SIG-M5 (cell line): ENCODE measurements at regions not wholly inside any gene's neighbourhood (a gene's known extent, or its start where the extent isn't known, plus 50 kb on each side); places are given as distances from the start of the nearest gene placed in this dataset.

Source experiments
- DNase-seq: peaks from one replicate; lab custom pipeline; 2025; lab: John Stamatoyannopoulos, UW

DNA sequence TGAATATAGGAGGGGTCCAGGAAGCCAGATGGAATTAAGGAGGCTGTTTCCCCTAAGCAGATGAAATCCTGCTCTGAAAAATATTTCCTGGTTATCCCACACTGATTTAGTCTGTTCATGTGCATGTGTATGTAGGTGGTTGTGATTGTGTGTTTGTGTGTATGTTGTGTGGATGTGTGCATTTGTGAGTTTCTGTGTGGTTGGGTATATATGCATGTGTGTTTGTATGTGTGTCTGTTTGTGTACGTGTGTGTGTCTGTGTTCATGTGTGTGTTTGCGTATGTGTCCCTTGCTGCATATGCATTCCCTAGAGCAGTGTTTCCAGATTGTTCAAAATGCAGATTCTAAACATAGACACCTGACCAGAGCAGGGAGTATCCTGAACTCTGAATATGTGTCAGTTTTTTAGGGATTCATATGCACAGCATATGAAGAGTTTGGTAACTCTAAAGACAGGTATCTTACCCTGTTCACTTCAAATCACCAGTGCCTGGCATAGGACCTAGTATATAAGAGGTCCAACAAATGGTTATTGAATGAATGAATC, 239.8 kb downstream of the MAFB start:
- DNase-seq, result no peak

DNA sequence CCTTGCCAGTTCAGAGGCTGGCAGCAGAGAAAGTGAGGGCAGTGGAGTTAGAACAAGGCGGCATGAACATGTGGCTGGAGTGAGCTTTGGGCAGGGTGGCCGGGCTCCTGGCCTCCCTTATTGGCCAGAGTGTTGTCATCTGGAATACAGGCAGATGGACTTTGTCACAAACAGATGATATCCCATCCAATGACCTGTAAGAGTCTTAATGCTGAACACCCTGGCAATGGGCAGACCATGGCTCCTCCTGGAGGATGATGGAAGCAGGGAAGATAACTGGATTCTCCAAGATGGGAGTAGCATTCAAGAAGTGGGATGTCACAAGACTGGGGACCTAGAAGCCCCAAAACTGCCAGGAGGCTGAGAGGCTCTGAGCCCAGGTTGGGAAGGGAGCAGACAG, 242.1 kb downstream of the MAFB start:
- DNase-seq, result no peak

DNA sequence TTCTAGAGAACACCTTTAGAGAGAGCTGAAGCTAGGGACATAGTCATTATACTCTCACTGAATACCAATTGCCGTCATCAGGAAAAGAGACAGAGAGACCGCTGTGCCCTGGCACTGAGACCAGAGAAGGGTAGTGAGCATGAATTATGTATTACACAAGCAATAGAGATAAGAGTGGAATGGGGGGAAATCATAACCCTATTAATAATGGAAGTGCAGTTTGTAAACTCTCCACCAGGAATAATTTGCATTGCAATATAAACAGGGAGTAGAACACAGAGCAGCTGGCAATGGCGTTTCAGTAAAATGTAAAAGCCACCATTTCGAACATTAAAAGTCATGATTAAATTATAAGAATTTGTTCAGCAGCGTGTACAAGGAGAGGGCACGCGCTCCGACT, 244.5 kb downstream of the MAFB start:
- DNase-seq, result no peak

DNA sequence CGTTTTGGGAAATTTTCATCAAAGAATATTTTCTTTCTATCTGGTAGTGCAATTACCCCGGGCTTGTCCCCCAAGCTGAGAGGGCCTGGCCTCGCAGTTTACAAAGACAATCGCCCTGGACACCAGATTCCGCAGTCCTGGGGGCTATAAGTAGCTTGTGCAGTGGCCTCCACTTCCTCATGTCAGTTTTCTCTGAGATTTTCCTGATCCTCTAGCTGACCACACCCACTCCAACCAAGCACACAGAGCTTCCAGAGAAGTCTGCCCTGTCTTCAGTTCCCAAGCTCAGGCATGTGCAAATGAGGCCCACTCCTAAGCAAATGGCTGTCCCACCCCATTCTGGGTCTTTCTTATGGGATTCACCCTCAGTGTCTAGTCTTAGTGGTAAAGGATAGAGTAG, 245.3 kb downstream of the MAFB start:
- no peak for DNase-seq

DNA sequence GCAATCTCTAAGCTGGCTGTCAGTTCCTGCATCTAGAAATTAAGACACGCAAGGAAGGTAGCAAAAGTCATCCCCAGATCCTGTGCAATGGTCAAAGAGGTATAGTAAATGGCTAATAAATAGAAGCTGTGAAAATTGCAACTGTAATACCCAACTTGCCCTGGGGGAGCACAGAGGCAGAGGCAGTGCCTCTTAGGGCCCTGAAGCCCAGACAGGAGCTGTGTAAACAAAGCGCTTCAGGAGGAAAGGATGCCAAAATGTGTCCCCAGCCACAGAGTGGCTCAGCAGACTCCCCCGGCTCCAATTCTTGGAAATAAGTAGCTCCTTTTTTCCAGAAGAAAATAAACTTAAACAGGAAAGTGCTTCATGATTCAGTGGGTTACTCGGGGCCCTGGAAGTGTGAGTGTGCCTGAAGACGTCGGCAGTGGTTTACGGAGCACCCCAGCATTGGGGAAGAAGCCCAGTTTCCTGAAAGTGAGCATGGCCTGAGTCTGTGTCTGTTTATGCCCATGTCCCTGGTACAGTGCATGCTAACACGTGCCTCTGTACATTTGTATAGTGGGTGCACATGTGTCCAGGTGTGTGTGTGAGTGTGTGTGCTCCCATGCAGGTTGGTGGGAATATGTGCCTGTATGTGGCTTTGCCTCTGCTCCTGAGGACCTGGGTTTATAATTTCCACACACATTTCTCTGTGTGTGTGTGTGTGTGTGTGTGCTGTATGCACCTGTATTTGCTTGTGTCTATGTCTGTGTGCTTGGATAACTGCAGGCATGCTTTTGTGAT, 246.7 kb downstream of the MAFB start:
- DNase-seq, result no peak

DNA sequence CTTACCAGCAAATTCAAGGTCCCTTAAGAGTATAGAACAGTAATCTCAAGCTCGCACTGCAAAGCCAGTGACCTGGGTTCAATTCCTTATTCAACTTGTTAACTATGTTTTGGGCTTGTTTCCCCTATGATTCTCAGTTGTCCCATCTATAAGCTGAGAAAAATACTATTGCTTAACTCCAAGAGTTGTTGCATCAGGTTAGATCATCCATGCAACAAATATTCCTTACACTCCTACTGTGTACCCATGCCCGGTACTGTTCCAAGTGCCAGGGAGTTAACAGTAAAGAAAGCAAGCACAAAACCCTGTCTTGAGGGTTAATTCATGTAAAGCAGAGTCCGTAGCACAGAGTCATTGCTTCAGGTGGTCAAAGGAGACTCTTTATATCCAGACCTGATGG, 247.3 kb downstream of the MAFB start:
- no peak for DNase-seq

DNA sequence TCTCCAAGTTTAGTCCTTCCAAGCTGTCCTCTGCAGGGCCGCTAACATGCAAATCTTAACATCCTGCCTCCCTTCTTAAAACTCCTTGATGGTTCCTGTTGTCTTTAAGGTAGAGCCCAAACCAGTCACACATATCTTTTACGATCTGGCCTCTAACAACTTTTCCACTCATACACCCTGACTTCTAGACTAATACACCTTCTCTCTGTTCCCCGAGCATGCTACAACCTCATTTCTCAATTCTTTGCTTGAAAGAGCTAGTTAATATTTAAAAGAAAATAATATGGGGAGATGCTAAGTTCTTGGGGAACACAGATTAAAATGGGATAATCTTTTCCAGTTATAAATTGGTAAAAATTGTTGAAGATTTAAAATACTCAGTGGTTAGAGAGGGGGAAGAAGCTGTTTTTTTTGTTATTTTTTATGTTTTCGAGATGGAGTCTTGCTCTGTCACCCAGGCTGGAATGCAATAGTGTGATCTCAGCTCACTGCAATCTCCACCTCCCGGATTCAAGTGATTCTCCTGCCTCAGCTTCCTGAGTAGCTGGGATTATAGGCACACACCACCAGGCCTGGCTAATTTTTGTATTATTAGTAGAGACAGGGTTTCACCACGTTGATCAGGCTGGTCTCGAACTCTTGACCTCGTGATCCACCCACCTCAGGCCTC, 250.7 kb downstream of the MAFB start:
- no peak for DNase-seq

DNA sequence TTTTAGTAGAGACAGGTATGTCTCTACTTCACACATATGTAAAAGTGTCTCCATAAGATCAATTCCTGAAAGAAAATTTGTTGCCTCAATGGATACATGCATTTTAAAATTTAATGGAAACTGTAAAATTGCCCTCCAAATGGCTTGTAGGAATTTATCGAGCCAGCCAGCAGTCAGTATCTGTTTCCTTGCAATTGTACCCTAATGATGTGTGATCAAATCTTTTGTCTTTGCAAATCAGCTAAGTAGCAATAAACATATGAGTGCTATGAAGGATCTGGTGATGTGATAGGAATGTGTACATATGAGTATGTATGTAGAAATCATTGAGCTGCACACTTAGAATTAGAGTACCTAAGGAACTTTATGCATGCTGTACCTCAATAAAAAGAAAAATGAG, 253.0 kb downstream of the MAFB start:
- no peak for DNase-seq

DNA sequence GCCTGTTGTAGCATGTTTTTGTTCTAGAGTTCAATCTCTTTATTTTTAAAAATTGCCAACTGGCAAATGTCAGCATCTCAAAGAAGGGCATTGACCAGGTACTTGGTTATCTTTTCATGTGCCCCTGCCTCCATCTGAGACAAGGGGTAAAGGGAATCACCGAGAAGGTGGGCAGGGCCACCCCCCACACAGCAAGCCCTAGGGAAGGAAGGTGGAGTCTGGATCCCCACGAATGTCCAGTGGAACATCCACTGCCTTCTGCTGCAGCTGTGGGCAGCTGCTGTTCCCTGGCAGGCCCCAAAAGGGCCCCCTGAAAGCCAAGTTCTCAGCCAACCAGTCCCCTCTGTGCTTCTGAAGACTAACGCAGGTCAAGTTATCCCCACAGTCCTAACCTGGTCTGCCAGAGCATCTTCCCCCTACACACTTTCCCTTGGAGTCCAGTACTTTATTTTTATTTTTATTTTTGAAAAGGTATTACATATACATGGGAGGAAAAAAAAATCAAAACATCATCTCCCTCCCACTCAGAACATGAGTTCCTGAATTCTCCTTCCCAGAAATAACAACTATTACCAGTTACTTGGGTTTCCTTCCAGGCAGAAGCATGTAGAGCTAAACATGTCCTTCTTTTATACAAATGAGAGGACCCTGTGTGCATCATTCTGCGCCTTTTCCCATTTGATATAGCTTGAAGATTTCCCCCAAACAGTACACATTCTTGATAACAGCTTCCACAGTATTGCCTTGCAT, 253.7 kb downstream of the MAFB start:
- DNase-seq, result no peak

DNA sequence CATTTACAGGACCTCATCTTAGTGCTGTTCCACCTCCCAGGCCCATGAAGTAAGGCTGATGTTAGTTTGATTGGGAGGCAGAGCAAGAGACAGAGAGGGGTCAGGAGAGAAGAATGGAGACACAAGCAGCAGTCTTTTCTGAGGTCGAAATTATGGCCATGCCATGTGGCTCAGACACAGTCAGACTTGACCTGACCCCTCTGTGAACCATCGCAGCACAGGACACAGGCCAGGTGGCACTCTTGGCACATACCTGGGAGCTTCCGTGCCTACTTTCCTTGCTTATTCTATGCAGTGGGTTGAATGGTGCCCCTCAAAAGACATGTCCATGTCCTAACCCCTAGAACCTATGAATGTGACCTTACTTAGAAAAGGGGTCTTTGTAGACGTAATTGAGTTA, 254.9 kb downstream of the MAFB start:
- DNase-seq, result no peak

DNA sequence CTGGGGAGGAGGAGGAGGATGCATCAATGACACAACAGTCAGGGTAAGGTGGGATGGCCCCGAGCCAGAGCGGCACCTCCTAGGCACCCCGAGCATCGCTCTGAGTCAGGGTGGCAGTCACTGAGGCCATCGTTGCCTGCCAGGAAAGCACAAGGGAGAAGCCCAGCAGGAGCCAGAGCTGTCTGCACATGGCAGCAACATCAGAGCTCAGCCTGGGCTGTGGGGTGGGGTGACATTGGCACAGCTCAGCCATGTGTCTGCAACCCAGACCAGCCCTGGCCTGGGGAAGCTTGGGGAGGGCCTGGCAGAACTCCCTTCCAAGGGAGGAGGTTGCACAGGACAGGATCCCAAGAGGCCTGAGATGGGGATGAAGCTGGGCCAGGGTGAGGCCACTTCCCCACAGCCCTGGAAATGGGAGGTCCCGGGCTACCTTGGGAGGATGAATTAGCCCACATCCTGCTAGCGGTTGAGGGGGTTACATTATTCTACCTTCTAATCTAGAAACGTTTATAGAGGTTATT, 255.6 kb downstream of the MAFB start:
- DNase-seq, result no peak

DNA sequence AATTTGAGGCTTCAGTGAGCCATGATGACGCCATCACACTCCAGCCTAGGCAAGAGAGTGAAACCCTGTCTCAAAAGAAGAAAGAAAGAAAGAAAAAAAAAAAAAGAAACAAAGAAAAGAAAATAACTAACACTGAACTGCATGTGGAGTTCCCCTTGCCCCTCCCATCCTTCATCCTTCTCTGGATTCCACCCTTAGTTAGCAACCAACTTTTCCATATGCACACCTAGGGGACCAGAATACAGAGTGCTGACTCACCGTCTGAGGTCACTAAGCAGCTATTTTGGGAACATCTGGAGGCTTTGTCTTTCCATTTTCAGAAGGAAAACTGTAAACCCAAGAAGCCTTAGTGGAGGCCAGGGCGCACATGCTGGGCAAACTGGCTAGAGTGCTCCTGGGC, 257.4 kb downstream of the MAFB start:
- DNase-seq, result no peak

DNA sequence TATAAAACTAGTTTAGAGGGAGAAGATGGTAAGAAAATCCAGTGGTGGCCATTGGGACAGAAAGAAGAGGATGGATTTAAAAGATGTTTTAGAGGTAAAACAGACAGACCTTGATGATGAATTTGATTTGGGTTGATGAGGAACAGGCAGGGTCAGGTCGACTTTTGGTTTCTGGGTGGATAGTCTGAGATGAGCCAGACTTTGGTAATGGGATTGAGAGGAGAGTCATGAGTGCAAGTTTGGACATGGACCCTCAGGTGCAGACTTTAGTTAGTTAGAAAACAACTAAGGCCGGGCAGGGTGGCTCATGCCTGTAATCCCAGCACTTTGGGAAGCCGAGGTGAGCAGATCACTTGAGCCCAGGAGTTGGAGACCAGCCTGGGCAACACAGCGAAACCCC, 257.9 kb downstream of the MAFB start:
- DNase-seq, result no peak

DNA sequence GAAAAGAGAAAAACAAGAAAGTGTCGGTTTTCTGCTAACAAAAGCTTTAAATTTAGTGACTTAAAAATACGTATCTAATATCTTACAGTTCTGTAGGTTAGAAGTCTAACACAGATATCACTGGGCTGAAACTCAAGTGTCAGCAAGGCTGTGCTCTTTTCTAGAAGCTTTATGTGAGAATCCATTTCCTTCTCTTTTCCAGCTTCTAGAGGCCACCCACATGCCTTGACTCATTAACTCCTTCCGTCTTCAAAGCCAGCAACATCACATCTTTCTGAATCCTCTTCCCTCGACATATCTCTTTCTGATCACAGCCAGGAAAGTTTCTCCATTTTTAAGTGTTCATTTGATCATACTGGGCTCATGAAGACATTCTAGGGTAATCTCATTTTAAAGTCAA, 262.0 kb downstream of the MAFB start:
- no peak for DNase-seq

DNA sequence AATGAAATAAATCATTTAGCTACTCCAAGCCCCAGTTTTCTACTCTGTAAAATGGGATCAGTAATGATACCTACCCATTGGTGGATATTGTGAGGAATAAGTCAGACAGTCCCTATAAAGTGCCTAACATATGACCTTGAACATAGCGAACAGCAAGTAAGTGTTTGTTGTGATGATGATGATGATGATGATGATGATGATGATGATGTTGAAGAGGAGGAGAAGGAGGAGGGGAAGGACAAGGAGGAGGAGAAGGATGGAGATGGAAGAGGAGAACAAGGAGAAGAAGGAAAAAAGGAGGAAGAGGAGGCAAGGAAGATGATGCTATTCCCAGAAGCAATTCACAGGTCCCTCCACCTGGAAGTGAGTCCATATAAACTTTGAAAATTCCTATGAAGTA, 264.3 kb downstream of the MAFB start:
- no peak for DNase-seq

DNA sequence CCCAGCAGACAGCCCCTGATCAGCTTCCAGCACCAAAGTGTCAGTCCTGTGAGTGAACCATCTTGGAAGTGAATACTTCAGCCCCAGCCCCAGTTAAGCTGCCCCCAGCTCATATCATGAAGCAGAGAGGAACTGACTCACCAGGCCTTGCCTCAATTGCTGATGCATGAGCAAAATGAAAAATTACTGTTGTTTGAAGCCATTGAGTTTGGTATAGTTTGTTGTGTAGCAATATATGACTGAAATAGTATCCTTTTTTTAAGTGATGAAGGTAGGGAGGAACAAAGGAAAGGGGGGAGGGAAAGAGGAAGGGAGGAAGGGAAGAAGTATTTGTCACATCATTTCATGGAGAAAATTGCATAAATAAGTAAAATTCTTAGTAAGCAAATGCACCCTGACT, 266.4 kb downstream of the MAFB start:
- no peak for DNase-seq

DNA sequence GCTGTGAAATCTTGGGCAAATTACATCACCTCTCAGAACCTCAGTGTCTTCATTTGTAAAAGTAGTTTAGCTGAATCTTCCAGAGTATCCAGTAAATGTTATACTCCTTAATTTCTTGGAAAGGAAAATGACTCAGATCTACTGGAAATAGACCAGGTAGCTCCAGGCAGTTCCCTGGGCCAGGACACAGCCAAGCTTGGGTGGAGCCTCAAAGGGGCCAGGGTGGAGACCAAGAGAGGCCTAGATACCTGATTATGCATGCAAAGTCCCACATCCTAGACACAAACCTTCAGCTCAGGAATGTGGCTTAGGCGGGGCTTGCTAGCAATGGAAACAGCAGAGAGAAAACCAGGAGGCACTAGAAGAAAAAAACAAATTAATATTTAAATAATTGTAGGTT, 272.8 kb downstream of the MAFB start:
- DNase-seq, result no peak

DNA sequence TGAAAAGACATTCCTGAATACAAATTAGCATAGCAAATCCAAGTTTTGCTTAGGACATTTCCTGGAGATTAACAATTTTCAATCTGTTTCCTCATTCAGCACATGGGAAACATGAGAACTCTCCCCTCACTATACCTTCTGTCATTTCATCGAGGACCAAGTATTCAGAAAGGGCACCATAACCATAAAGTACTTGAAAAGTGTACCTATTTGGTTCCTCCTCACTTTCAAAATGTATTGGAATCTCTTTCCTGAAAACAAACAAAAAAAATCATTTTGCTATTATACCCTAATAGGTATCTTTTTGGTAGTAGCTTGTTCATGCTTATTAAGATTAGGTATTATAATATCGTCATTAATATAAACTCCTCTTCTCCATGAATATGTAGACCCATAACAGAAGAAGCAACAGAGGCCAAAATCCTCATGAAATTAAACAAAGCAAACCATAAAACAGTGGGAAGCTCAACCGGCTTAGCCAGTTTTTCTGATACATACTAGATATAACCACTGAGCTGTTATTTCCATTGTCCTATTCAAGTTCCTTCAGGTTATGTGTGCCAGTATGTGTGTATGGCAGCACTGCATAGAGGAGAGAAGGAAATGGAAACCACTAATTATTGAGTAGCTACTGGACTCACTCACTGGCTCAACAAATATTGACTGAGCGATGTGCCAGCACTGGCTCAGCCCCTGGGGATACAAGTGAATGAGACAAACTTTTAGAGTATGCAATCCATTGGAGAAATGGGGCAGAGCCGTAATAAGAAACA, 274.0 kb downstream of the MAFB start:
- no peak for DNase-seq

DNA sequence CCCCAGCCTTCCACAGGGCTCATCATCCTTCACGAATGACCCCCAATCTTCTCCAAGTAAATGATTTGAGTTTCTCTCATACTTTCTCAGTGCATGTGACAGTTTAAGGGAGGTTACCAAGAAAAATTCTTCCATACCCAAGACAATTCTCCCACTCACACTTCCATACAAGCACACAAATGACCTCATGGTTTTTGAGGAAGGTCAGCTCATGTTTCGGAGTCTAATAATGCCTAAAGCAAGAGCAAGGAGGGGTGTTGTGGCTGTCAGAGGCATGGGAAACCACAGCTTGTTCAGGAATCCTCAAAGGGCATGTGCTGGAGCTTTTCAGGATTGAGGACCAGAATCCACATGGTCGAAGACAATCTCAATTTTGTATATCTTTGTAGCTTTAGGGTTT, 279.0 kb downstream of the MAFB start:
- no peak for DNase-seq

DNA sequence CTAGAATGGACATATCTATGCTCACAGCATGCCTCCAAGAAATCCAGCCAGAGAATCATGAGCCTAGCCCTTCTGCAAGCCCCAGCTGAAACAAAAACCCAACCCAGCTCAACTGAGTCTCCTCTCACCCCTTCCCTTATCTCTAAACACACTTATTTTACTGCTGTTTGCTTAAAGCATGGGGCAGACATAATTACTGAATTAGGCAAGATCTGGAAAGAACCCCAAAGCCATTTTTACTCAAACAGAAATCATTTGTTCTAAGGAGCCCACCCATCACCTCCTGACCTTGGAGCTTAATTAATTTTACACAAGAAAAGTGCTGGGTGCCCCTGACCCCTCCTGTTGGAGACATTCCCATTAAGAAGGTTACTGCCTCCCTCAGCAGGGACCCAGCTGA, 291.6 kb downstream of the MAFB start:
- no peak for DNase-seq

DNA sequence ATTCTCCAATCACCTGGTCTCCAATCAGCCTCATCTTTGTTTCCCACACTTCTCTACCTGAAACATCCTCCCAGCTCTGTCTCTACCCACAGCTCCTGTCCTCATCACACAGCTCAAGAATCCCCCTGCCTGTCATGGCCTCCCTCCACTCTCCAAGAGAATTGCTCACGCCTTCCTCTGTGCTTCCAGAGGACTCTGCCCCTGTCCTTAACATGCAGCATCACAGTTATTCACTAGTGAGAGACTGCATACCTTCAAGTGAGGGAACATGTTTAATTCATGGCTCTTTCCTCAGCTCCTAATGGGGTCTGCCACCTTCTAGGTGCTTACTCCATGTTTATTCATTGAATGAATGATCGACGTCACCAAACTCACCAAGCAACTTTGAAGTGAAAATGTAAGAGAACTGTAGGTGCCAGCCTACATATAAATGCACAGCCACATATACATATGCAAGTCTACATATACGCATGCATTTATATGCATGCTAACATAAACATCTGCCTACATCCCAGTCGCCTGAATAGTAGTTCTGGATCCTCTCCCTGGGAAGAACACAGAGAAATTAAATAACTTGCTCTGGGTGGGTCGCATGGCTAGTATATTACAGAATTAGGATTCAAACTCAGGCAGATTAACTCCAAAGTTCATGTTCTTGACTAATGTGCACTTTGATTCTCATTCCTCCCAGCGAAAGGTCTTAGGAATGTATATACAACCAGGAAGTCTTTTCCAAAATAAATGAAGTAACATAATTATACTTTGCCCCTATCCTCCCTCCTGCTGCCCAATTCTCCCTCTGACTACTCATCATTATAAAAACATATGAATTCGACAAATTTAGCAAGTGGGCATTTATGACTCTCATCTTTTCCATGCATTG, 295.6 kb downstream of the MAFB start:
- no peak for DNase-seq
